ENCODE measurements at regions not wholly inside any gene's neighbourhood (a gene's known extent, or its start where the extent isn't known, plus 50 kb on each side); places are given as distances from the start of the nearest gene placed in this dataset.
"Not testable (repeated sequence)": the region's sequence is repeated elsewhere in the genome, so short reads cannot be mapped to it uniquely, and the experiment has no call there.

DNA sequence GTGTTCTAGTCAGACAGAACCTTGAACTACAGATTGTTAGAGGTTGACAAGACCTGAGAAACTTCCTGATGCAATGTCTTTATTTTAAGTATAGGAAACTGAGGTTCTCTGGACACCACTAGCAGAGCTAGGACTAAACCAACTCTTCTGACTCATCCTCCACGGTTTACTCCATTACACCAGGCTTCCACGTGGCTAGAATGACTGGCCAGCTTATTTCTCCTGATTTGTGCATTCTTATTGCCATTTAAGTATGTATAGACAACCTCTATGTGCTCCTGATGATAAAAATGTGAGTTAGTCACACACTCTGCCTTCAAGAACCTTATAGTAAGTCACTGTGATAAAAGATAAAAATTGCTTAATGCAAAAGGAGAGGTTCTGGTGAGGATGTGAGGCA is 182.7 kb downstream of the MEX3B start:
- DNase-seq = no peak

- no peak for DNase-seq
Measured at GRCh38 chr15:81859737-81860516, 185.9 kb downstream of the MEX3B start.

DNA sequence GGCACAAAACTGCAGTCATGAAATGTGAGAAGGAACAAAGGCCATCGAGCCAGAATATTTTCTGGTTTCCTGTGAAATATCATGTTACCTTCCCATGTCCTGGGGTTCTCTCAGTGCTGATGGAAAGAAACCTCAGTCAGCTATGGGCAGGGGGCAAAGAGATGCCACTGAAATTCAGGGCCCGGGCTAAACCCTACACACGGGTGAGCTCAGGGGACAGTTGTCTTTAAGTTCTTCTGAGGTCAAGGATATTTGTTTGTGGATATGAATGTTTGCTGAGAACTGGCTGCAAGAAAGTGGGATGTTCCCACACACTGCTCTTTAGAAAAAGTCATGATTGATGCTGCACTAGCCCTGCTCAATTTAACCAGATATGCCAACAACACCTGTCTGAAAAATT is 187.2 kb downstream of the MEX3B start:
- DNase-seq = no peak

GRCh38 chr15:81858136-81858535 is 187.7 kb downstream of the MEX3B start:
- DNase-seq = no peak

DNA sequence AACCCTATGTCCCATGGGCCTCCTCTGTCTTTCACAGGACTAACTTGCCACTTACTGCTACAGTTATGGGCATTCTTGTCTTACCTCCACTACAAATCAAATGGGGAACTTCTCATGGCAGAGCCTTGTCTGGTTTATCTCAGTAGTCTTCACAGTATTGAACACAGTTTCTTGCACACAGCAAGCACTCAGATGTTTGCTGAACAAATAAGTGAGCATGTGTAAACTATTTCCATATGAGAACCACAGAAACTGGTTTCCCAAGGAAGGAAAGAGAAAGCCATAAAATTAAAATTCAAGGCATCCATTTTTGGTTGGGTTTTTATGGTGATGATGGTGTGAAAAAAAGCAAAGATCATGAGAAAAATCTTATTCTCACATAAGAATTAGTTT is 189.2 kb downstream of the MEX3B start:
- DNase-seq = no peak

DNA sequence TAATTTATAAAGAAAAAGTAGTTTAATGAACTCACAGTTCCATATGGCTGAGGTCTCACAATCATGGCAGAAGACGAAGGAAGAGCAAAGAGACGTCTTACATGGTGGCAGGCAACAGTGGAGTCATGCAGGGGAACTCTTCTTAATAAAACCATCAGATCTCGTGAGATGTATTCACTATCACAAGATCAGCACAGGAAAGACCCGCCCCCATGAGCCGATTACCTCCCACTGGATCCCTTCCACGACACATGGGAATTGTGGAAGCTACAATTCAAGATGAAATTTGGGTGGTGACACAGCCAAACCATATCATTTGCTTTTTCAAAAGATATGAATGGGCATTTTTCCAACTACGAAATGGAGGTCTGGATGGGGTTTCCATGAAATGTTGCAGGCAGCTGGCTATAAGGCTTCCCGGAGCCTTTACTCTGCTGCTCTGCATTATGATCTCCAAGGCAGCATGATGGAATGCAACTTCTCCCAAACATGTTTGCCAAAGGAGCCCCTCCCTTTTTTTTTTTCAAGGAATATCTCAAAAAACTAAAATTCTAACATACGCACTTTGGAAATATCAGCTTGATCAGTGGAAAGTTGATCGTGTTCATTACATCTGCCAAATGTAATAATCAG is 189.7 kb downstream of the MEX3B start:
- DNase-seq = no peak

GRCh38 chr15:81853150-81853748 is 192.6 kb downstream of the MEX3B start:
- no peak for DNase-seq

DNA sequence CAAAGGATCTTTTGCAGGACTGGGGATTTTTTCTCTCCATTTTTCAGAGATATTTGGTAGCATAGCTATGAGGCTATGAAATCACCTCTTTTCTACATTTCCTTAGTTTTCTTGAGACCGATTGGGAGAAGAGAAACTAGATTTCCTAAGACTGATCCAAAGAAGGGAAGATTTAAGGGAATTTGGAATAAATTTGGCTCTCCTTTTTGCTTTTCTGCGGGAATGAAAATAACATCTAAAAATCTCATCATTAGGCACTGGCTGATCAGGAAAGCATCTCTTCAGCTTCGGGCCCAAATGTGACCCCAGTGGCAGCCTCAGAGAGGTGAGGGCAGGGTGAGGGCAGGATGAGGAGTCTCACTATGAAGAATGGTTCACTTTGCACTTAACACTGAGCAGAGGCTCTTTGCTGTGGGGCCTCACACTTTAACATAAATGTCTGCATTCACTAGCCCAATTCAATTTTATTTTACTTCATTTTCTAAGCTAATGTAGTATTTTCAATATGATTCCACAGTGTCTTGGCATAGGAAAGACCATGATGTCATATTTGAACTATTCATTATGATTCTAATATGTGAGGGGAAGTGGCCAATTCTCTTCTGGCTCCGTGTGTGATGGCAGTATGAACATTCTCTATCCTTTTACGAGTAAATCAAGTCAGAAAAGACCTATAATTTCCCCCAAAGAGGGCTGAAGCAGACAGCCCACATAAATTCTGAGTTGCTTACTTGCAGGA is 193.2 kb downstream of the MEX3B start:
- no peak for DNase-seq

- no peak for DNase-seq
Measured at GRCh38 chr15:81851757-81852156, 194.1 kb downstream of the MEX3B start.

GRCh38 chr15:81851325-81851724 is 194.5 kb downstream of the MEX3B start:
- peak; percentile 22 for DNase-seq

DNA sequence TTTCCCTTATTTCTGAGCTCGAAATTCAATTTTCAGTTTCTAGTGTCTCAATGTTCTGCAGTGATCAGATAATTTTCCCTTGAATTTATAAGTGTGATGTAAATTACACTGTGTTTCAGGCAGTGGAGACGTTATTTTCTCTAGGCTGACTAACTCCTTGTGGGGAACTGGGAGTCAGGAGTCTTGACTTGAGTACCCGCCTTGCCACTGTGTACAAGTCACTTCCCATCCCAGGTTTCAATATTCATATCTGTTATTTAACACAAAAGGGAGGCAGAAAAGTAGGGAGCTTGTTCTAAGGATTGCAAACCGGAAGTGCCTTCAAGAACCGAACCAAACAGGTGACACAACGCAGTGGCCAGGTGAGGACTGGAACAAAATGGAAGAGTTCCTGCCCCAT is 196.5 kb downstream of the MEX3B start:
- no peak for DNase-seq

- no peak for DNase-seq
Measured at GRCh38 chr15:81848701-81849100, 197.1 kb downstream of the MEX3B start.

- DNase-seq = no peak
Measured at GRCh38 chr15:81843757-81844407, 201.9 kb downstream of the MEX3B start.

DNA sequence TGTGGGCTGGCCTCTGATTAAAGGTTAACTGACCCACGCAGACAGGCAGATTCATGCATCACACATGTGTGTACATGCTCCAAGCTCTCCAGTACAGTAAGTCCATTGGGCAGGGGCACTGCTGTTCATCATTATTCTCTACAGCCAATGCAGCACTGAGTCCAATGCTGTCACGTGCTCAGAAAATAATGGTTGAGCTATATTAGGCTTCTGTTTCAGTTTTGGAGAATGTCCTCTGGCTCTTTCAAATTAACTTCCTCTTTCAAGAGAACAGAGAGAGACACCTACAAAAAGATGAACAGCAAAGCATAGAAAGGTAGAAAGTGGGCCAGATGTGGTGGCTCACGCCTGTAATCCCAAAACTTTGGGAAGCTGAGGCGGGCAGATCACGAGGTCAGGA is 202.6 kb downstream of the MEX3B start:
- DNase-seq = peak; percentile 32

- no peak for DNase-seq
Measured at GRCh38 chr15:81839387-81839786, 206.4 kb downstream of the MEX3B start.

DNA sequence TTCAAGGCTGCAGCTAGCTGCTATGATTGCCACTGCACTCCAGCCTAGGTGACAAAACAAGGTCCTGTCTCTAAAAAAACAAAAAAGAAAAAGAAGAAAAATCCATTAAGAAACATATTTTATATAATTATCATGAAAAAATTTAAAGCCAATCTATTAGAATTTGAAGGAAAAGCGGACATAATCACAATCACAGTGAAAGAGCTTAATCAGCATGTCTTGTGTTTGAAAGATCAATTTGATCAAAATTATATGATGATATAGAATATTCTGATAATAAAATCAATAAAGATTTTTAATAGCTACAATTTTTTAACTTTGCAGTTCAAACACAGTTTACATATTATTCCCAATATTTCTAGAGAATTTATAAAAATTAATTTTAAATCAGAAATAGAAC is 210.1 kb downstream of the MEX3B start:
- no peak for DNase-seq

- DNase-seq = no peak
Measured at GRCh38 chr15:81830520-81830919, 215.3 kb downstream of the MEX3B start.

GRCh38 chr15:81829918-81830317 is 215.9 kb downstream of the MEX3B start:
- no peak for DNase-seq

- no peak for DNase-seq
Measured at GRCh38 chr15:81828135-81828534, 217.7 kb downstream of the MEX3B start.

GRCh38 chr15:81825136-81825535 is 220.7 kb downstream of the MEX3B start:
- DNase-seq = no peak

DNA sequence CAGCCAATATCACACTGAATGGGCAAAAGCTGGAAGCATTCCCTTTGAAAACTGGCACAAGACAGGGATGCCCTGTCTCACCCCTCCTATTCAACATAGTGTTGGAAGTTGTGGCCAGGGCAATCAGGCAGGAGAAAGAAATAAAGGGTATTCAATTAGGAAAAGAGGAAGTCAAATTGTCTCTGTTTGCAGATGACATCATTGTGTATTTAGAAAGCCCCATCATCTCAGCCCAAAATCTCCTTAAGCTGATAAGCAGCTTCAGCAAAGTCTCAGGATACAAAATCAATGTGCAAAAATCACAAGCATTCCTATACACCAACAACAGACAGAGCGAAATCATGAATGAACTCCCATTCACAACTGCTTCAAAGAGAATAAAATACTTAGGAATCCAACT is 223.2 kb downstream of the MEX3B start:
- DNase-seq = not testable (repeated sequence)

GRCh38 chr15:81819924-81820635 is 225.7 kb downstream of the MEX3B start:
- DNase-seq = no peak

Measured in islet precursor cell (in vitro differentiated cells).